ENCODE measurements at regions not wholly inside any gene's neighbourhood (a gene's known extent, or its start where the extent isn't known, plus 50 kb on each side); places are given as distances from the start of the nearest gene placed in this dataset.
A peak's percentile ranks its signal among the peaks of the same experiment; 100 is the strongest.

GRCh38 chr1:203985044-203985443 lies 87.9 kb upstream of the SOX13 start:
- Histone ChIP-seq H4K20me1 (replicated peaks in 1 of 2; ENCODE audit: control insufficient read depth in 1 of 2, insufficient read depth in 2 of 2, low read length in 2 of 2) (no peaks in the 10 kb centered on the region), H3K4me2 (ENCODE audit: insufficient read depth in 1 of 2, low read depth in 2 of 2, low read length in 2 of 2) (peak overlapping the region; percentile 14 to 34; a peak in 2 of 4 replicates), H2AFZ (ENCODE audit: low read length) (no peak overlapping the region), H4K8ac (ENCODE audit: extremely low read depth, insufficient read depth, low read length) (no peak overlapping the region), H3K9me3 (ENCODE audit: insufficient read depth in 2 of 2, low read depth in 1 of 2, low read length in 1 of 2) (peaks cover 3 to 25% of the 10 kb centered on the region in 2 experiments; a peak in 3 of 4 replicates), H3K23me2 (ENCODE audit: low read depth, low read length) (no peaks in the 10 kb centered on the region; the same call in 1 of the 2 replicates), H3K79me1 (ENCODE audit: low read depth, low read length) (no peaks in the 10 kb centered on the region), H3K36me3 (ENCODE audit: control insufficient read depth in 2 of 4, insufficient read depth in 4 of 4, low read length in 3 of 4) (no peaks in the 10 kb centered on the region; a peak in 1 of 8 replicates), H3K4me3 (ENCODE audit: extremely low read depth in 1 of 4, insufficient read depth in 2 of 4, low read depth in 3 of 4, low read length in 4 of 4) (peak overlapping the region in 1 of 4 experiments; percentile 37; a peak in 2 of 8 replicates), H4K91ac (replicated peaks; ENCODE audit: insufficient read length, low read length) (no peak overlapping the region), H2BK20ac (ENCODE audit: low read length) (no peak overlapping the region), H2BK12ac (ENCODE audit: low read depth, low read length) (no peak overlapping the region; the same call in 1 of the 2 replicates), H3K27me3 (replicated peaks in 1 of 4; ENCODE audit: control insufficient read depth in 3 of 4, extremely low read depth in 1 of 4, insufficient read depth in 3 of 4, low read length in 3 of 4) (no peaks in the 10 kb centered on the region), H3K56ac (replicated peaks; ENCODE audit: insufficient read length, low read depth, low read length) (no peak overlapping the region), H3K23ac (ENCODE audit: insufficient read length) (no peak overlapping the region), H2AK5ac (ENCODE audit: low read depth, low read length) (no peak overlapping the region), H3K14ac (ENCODE audit: insufficient read length) (no peak overlapping the region), H3K18ac (ENCODE audit: extremely low read depth, low read length) (no peak overlapping the region), H3K4me1 (replicated peaks in 1 of 4; ENCODE audit: control insufficient read depth in 3 of 4, insufficient read depth in 4 of 4, low read length in 3 of 4) (peaks cover 3 to 14% (median 9%) of the 10 kb centered on the region in 4 experiments; a peak in 4 of 7 replicates), H2BK120ac (replicated peaks; ENCODE audit: low read depth, low read length) (no peak overlapping the region), H3K27ac (ENCODE audit: low read depth, low read length) (peak overlapping the region; percentile 64), H3K4ac (replicated peaks; ENCODE audit: insufficient read length, low read depth, low read length) (no peak overlapping the region), H3K79me2 (ENCODE audit: control insufficient read depth in 1 of 2, insufficient read depth in 2 of 2, low read length in 2 of 2) (no peaks in the 10 kb centered on the region), H2BK15ac (ENCODE audit: low read length) (no peak overlapping the region), H2BK5ac (ENCODE audit: low read depth, low read length) (peak overlapping the region; percentile 85; the same call in 1 of the 2 replicates), H3K9ac (replicated peaks in 1 of 4; ENCODE audit: extremely low read depth in 1 of 4, low read depth in 3 of 4, low read length in 3 of 4) (peak overlapping the region in 2 of 4 experiments; percentile 20 to 40; a peak in 1 of 7 replicates), H4K5ac (ENCODE audit: insufficient read length, low read depth, low read length) (peak overlapping the region; percentile 20)
- ChIA-PET CTCF (ENCODE audit: partially characterized antibody) (interaction anchor here (0.8 kb wide), 1 partner anchor 112 kb away, joined by 3 read pairs; no protein-coding TSS in a partner anchor), POLR2A (ENCODE audit: partially characterized antibody) (interaction anchor here (1.1 to 1.4 kb wide), 2 partner anchors 10 kb away, joined by 4 to 5 read pairs; no protein-coding TSS in a partner anchor)
- FAIRE-seq (peak; percentile 95), DNase-seq (ENCODE audit: low read depth in 1 of 2, low spot score in 2 of 2) (peak; percentile 72 to 87)
- no peak for TF ChIP-seq USF2 (IDR thresholded peaks at IDR 0.05; ENCODE audit: low read length)
- TF ChIP-seq KDM4A (IDR thresholded peaks at IDR 0.05; ENCODE audit: low read depth, low read length, severe bottlenecking), result no peak
- TF ChIP-seq EGR1 (IDR thresholded peaks at IDR 0.05; ENCODE audit: borderline replicate concordance, low read depth, low read length), result no peak
- TF ChIP-seq YY1 (IDR thresholded peaks at IDR 0.05; ENCODE audit: low read depth, low read length), result peak; percentile 73
- no peak for TF ChIP-seq EZH2 (IDR thresholded peaks at IDR 0.05; ENCODE audit: low read depth, low read length, severe bottlenecking)
- 0 out of 2 replicates have a peak, but pooled peaks have one; percentile 51 for TF ChIP-seq SP4 (IDR thresholded peaks at IDR 0.05; ENCODE audit: low read length)
- TF ChIP-seq JUND (IDR thresholded peaks at IDR 0.05; ENCODE audit: low read length), result 0 out of 2 replicates have a peak, but pooled peaks have one; percentile 44
- TF ChIP-seq TAF1 (IDR thresholded peaks at IDR 0.05; ENCODE audit: low read depth, low read length), result 0 out of 2 replicates have a peak, but pooled peaks have one; percentile 46
- peak; percentile 98 for TF ChIP-seq SP1 (IDR thresholded peaks at IDR 0.05; ENCODE audit: low read depth, low read length)
- TF ChIP-seq TCF12 (IDR thresholded peaks at IDR 0.05; ENCODE audit: low read depth, low read length), result peak; percentile 84; the same call in 1 of the 2 replicates
- TF ChIP-seq CHD2 (IDR thresholded peaks at IDR 0.05; ENCODE audit: low read length), result peak; percentile 66; the same call in 1 of the 2 replicates
- peak; percentile 38 to 42 for TF ChIP-seq RAD21 (IDR thresholded peaks at IDR 0.05 in 1 of 2, conservative IDR thresholded peaks at IDR 0.05 in 1 of 2; ENCODE audit: low read depth in 2 of 2, low read length in 2 of 2)
- peak; percentile 92 for TF ChIP-seq POU5F1 (IDR thresholded peaks at IDR 0.05; ENCODE audit: low read depth, low read length)
